ENCODE measurements at regions not wholly inside any gene's neighbourhood (a gene's known extent, or its start where the extent isn't known, plus 50 kb on each side); places are given as distances from the start of the nearest gene placed in this dataset.
"Not testable (repeated sequence)": the region's sequence is repeated elsewhere in the genome, so short reads cannot be mapped to it uniquely, and the experiment has no call there.

DNA sequence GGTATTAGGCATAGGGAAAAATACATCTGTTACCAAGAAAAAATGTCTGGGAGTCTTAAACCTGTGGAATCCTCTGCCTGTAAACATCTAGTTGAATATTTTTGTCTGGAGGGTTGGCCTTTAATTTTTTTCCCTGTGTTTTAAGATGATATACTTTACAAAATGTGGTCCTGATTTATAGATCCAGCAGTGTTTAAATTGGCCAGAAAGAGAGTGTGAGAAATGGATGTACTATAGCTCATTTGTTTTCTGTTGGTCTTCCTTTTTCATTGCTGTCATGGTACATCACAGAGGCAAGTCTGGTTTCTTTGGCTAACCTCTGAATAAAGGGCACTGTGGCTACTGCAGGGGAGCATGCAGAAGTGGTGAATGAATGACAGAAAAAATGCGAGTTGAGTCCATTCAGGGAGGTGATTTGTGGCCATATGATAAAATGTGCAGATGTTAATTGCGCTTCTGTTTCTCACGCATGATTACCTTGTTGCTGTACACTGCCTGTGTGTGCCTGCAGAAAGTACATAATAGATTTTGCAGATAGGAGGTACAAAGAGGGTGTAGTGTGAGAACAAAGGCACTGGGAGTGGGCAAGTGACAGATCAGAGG lies 150.0 kb downstream of the NFKBIZ start:
- no peak for DNase-seq

DNA sequence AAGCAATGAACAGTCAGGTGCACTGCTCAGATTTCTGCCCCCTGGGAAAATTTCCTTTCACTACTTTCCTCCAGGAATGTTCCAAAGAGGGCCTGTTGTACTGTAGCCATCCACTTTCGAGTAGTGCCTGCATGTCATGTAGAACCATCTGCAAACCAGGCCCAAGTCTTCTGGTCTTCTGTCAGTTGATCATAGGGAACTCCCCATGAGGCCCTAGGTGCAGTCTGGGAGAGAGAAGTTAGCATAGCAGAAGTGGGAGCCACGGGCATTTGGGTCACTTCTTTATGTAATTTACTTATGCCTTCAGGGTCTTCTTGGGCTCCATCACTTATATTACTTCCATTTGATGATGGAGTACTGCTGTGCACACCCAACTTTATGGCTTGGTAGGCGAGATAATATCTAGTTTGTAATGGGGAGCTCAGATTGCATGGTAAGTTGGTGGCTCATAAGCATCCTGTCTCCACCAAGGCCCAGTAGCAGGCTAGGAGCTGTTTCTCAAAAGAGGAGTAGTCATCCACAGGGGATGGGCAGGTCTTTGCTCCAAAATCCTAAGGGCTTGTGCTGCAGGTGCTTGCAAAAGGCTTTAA lies 151.4 kb downstream of the NFKBIZ start:
- DNase-seq: no peak

DNA sequence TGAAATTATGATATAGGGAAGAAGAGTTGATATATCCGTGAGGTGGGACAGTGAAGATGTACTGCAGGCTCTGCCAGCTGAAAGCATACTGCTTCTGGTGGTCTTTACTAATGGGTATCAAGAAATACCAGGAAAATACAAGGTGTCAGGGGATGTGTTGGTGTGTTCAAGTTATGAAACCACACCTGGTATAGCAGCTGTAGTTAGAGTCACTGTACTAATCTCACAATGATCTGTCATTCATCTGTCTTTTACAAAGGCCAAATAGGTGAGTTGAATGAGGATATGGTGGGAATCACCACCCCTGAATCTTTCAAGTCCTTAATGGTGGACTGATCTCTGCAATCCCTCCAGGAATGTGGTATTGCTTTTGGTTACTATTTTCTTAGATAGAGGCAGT lies 152.7 kb downstream of the NFKBIZ start:
- DNase-seq: no peak

DNA sequence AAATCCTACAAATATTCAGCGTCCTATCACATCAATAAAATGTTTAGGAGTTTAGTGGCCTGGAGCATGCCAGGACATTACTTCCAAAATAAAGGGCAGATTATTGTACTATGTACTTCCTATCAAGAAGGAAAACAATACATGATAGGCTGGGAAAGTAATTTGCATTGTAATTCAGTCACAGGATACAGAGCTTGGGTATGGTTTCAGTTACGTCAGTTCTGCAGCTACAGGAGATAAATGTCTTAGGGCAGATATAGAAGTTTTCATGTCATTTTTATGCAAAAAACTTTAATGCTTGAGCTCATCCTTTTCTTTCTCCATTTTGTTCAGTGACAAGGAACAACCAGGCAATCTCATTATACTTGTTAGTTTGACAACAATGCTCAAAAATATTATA lies 155.2 kb downstream of the NFKBIZ start:
- DNase-seq: no peak

DNA sequence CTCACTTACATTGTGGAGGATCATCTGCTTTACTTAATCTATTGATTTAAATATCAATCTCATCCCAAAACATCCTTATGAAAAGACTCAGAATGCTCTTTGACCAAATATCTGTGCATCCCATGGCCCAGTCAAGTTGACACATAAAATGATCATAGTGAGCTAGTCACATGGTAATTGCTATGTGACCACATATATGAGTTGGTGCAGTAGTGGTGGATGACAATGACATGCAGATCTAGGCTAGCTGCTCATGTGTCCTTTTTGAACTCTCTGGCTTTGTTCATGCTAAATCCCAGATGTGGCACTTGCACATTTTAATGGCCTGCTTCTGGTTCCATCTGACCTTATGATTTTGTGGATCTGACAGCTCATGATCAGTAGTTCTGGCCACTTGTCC lies 156.2 kb downstream of the NFKBIZ start:
- no peak for DNase-seq

DNA sequence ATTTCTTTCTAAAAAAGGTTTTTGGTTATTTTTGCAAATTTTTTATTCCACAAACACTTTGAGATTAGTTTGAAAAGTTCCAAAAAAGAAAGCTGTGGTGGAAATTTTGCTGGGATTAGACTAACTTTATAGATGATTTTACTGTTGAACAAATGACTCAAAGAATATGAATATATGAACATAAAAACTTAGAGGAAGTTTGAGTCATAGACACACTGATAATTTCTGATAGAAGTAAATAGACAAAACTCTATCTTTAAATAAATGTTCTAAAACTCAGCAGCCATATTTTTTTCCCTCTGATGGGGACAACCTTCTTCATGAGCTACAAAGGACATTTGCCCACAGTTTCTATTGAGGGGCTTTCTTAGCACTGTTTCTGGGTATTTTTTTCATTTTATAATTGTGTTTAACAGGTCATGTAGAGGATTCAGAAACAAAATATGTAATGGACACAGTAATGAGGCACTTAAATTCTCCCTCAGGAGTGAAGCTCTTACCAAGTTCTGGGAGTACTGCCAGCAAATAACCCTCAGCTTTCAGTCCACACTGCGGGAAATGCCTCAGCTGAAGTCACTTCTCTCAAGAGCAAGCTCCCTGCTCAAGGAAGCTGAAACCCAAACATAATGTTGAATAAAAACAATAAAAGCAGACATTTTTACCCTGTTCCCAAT lies 157.6 kb downstream of the NFKBIZ start:
- DNase-seq: peak; percentile 5

GRCh38 chr3:102008436-102008835 lies 159.1 kb downstream of the NFKBIZ start:
- not testable (repeated sequence) for DNase-seq

DNA sequence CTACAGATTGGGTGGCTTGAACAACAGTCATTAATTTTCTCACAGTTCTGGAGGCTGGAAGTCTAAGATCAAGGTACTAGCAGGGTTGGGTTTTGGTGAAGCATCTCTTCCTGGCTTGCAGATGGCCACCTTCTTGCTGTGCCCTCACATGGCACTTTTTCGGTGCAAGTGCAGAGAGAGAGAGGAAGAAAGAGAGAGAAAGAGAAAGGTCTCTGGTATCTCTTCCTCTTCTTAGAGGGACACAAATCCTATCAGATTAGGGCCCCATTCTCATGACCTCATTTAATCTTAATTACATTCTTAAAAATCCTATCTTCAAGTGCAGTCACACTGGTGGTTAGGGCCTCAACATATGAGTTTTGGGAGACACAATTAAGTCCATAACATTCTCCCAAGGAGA lies 167.1 kb downstream of the NFKBIZ start:
- DNase-seq: no peak

DNA sequence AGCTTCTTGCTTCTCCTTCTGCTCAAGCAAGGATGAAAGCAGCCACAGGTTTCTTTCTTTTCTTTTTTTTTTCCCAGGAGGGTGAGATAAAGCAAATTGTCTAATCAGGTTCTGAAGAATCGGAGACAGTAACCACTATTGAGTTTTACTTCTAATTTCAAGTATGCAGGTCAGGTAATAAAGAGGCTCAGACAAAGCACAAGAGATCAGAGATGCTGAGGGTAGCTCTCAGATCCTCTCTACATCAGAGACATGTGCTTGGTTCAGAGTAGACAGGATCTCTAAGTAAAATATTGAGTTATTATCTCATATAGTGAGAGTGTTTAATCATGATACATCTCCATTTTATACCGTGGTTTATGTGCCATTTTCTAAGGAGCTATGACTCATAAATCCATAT lies 168.5 kb downstream of the NFKBIZ start:
- DNase-seq: no peak

DNA sequence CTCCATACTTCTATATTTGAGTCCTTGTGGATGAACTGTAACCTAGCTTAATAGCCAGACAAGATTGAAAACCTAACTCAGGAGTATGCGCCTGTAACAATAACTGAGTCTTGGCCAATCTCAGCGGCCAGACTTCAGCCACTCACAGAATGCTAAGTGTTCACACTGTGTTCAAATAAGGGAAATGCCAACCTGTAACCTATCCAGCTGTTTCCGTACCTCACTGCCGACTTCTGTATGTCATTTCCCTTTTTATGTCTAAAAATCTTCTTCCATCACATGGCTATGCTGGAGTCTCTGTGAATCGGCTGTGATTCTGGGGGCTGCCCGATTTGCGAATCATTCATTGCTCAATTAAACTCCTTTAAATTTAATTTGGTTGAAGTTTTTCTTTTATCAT lies 169.2 kb downstream of the NFKBIZ start:
- no peak for DNase-seq

DNA sequence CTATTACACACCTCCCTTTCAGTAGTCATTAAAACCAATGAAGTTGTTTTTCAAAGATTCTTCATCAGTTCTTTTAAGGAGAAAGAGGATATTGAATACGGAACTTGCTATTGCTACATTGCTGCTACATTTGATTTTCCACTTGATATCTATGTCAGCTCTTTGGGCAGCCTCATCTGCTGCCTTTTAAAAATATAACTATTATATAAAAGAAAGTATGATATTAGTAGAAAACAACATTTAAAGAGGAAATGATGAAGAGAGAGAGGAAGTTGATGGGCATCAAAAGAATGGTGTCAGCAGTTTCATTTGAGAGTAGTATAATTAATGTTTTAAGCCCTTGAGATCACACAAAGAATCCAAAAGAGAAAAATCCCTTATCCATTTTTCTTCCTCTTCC lies 171.4 kb downstream of the NFKBIZ start:
- no peak for DNase-seq

DNA sequence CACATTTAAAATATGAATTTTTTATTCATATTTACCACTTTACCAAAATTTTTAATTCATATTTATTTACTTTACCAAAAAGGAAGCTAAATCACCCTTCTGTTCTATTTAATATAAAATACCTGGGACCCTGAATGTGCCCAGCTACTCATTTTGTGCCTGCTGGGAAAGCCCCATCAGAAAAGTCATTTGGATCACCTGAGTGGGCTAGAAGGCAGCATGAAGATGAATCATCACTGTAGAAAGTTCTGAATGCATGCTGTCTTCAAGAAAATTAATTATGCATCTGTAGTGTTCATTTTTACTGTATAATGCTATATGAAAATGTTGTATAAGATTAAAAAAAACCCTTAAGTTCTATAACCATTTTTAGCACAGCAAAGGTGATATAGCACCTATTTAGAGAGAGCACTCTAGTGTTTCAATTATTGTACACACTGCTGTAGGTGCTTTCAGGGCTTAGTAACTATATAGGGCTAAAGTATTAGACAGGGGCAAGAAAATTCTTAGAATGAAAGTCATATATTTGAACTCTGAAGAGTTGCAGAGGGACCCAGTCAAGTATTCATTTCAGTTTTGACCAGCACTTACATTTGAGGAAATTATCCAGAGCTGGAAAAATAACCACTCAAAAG lies 175.1 kb downstream of the NFKBIZ start:
- no peak for DNase-seq

GRCh38 chr3:102025606-102026270 lies 176.4 kb downstream of the NFKBIZ start:
- DNase-seq: no peak

GRCh38 chr3:102026656-102027055 lies 177.3 kb downstream of the NFKBIZ start:
- DNase-seq: no peak

DNA sequence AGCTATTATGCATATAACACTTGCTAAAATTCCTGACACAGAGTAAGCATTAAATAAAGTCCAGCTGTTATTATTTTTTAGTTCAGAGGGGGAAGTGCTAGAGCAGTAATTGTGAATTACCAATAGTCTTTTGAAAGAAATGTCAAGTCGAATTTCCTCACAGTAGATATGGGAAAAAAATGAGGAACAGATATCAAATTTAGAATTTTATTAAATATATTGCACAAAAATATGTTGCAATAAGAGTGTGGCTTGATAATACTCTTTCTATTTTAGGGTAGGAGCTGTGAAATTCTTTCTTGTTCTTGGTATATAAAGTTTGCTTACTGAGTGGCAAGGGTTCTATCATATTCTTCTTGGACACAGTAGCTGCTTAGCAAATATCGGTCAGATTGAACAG lies 181.3 kb downstream of the NFKBIZ start:
- DNase-seq: no peak

- no peak for DNase-seq
These were observed 182.5 kb downstream of the NFKBIZ start for GRCh38 chr3:102031834-102032233.

DNA sequence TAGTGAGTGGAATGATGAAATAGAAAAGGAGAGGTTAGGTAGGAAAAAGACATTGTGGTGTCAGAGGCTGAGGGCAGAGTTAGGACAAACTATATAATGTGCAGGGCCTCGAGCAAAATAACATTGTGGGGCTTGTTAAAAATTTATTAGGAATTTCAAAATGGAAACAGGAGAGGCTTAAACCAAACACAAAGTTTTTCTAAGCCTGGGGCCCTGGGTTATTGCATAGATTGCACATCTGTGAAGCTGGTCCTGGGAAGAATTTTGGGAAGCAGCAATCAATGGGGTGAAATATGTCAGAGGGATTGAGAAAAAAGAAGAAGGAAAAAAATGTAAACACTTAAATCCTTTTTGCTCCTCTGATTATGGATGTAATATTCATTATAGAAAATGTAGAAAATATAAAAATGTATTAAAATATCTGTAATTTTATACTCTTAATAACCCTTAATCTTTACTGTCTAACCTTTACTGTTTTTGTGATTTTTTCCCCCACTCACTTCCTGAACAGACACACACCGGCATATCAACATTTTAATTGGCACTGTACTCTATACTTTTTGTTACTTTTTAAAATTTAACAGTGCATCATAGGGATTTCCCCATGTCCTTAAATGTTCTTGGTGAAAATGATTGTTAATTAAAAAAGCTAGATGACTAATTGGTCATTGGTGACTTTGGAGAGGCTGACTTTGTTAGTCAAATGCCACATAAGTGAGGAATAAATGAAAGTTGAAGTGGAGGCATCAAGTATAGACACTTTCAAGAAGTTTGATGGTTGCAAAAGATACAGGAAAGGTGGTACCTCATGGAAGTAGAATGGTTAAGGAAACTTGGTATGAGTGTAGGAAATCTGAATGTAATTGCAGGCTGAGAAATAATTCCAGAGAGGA lies 183.4 kb downstream of the NFKBIZ start:
- DNase-seq: no peak

DNA sequence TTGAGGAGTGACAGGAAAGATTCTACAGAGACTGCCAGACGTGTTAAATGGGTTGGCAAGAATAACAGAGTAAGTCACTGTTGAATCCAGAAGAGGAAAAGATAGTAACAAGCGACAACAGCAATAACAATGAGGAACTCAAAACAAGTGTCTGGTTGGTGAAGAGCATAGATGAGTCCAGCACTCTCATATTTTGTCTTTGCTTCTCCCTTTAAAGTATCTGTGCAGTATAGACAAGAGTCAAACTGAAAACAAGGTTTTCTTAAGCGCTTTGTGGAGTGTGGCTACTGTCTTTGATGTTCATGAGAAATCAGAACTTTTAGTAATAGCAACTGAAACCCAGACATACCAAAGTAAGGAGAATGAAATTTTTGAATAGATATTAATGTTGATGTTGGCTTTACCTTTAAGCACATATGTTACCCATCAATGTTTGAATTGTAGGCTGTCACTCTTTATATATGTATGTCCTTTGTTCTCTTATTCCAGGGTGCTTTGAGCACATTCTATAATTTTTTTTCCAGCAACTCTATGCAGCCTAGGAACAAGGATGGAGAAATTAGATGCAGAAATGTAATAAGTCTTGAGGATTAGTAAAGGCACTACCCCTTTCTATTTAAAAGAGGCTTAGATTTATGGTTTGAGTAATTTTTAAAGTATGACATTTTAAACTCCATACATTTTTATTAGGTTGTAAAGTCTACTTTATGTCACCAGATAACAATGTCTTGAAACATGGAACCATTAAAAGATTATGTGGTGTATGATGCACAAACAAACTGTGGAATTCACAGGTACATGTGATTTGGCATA lies 185.5 kb downstream of the NFKBIZ start:
- DNase-seq: no peak

DNA sequence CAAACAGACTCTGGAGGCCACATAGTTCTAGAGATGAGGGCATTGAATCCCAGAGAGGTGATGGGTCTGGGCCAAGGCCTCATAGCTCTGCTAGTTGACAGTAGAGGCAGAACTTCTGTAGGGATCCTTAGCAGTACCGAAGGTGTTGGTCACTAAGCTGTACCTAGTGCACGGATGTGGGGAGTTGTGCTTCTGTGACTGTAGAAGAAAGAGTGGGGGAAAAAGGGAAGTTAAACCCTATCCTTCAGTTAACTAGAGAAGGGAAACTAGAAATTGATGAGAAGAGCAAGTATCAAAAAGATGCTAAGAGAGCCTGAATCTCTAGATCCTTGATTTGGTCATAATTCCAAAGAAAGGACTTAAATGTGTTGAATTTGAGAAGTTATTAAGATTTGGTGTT lies 186.7 kb downstream of the NFKBIZ start:
- no peak for DNase-seq

GRCh38 chr3:102036472-102036871 lies 187.2 kb downstream of the NFKBIZ start:
- DNase-seq: no peak

GRCh38 chr3:102037209-102037608 lies 187.9 kb downstream of the NFKBIZ start:
- DNase-seq: no peak

DNA sequence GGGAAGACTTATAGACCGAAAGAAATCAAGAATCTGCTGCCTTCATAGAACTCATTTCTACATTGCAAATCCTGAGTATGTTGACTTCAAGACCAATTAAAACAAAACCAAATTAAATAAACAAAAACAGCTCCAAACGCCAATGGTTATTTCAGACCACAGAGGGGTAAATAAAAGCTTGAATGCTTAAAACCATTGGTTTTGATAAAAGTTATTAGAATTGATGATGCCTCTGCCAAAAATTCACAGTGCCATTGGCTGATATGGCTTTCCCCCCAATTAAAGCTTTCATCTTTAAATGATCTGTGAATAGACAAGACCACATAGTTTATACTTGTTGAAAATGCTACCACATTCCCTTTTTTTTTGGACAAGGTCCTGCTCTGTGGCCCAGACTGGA lies 188.5 kb downstream of the NFKBIZ start:
- no peak for DNase-seq

Data from NCI-H1436 treated with DMSO at 0.1 percent for 48 hours (cell line).